ENCODE measurements at regions not wholly inside any gene's neighbourhood (a gene's known extent, or its start where the extent isn't known, plus 50 kb on each side); places are given as distances from the start of the nearest gene placed in this dataset.

- no TSS peak for BruUV-seq (replicated peaks)
- Mint-ChIP-seq H3K4me3 (ENCODE audit: unreplicated experiment) (no peak overlapping the region), H3K4me1 (ENCODE audit: insufficient read depth, unreplicated experiment) (no peaks in the 10 kb centered on the region), H3K27ac (ENCODE audit: low read depth, unreplicated experiment) (no peak overlapping the region), H3K27me3 (ENCODE audit: insufficient read depth, unreplicated experiment) (no peaks in the 10 kb centered on the region), H3K9me3 (ENCODE audit: unreplicated experiment) (peaks cover 16% of the 10 kb centered on the region), H3K36me3 (ENCODE audit: insufficient read depth, unreplicated experiment) (no peaks in the 10 kb centered on the region)
- ChIA-PET CTCF (no interaction called here), POLR2A (no interaction called here)
- DNase-seq (ENCODE audit: unreplicated experiment) = peak; percentile 14
- intact Hi-C loops (cut with micrococcal nuclease) = no loop called here
- no peak for TF ChIP-seq CTCF (IDR thresholded peaks at IDR 0.05; ENCODE audit: unreplicated experiment)
These were observed 129.9 kb downstream of the TMEM132E start for GRCh38 chr17:34709158-34709754.

GRCh38 chr17:34706029-34706428 is 126.6 kb downstream of the TMEM132E start:
- TF ChIP-seq CTCF (IDR thresholded peaks at IDR 0.05; ENCODE audit: unreplicated experiment) = no peak
- no peak overlapping the region for H3K27ac Mint-ChIP-seq (ENCODE audit: low read depth, unreplicated experiment)
- H3K9me3 Mint-ChIP-seq (ENCODE audit: unreplicated experiment) = peaks cover 16% of the 10 kb centered on the region
- H3K27me3 Mint-ChIP-seq (ENCODE audit: insufficient read depth, unreplicated experiment) = no peaks in the 10 kb centered on the region
- H3K4me3 Mint-ChIP-seq (ENCODE audit: unreplicated experiment) = no peak overlapping the region
- ChIA-PET CTCF (interaction anchor here (0.7 kb wide), 1 partner anchor 653 kb away, joined by 3 read pairs; no protein-coding TSS in a partner anchor), POLR2A (no interaction called here)
- H3K4me1 Mint-ChIP-seq (ENCODE audit: insufficient read depth, unreplicated experiment) = no peaks in the 10 kb centered on the region
- DNase-seq (ENCODE audit: unreplicated experiment) = peak; percentile 13
- intact Hi-C loops (cut with micrococcal nuclease) = no loop called here
- BruUV-seq (replicated peaks) = no TSS peak
- H3K36me3 Mint-ChIP-seq (ENCODE audit: insufficient read depth, unreplicated experiment) = no peaks in the 10 kb centered on the region

GRCh38 chr17:34703533-34703932 is 124.2 kb downstream of the TMEM132E start:
- ChIA-PET CTCF (no interaction called here), POLR2A (no interaction called here)
- DNase-seq (ENCODE audit: unreplicated experiment) = peak; percentile 30
- intact Hi-C loops (cut with micrococcal nuclease) = no loop called here
- no peak for TF ChIP-seq CTCF (IDR thresholded peaks at IDR 0.05; ENCODE audit: unreplicated experiment)
- Mint-ChIP-seq H3K4me1 (ENCODE audit: insufficient read depth, unreplicated experiment) (no peaks in the 10 kb centered on the region), H3K36me3 (ENCODE audit: insufficient read depth, unreplicated experiment) (no peaks in the 10 kb centered on the region), H3K27me3 (ENCODE audit: insufficient read depth, unreplicated experiment) (no peaks in the 10 kb centered on the region), H3K9me3 (ENCODE audit: unreplicated experiment) (peaks cover 26% of the 10 kb centered on the region), H3K27ac (ENCODE audit: low read depth, unreplicated experiment) (no peak overlapping the region), H3K4me3 (ENCODE audit: unreplicated experiment) (no peak overlapping the region)
- BruUV-seq (replicated peaks) = no TSS peak

- Mint-ChIP-seq H3K27me3 (ENCODE audit: insufficient read depth, unreplicated experiment) (no peaks in the 10 kb centered on the region), H3K4me3 (ENCODE audit: unreplicated experiment) (no peak overlapping the region), H3K27ac (ENCODE audit: low read depth, unreplicated experiment) (no peak overlapping the region), H3K36me3 (ENCODE audit: insufficient read depth, unreplicated experiment) (no peaks in the 10 kb centered on the region), H3K9me3 (ENCODE audit: unreplicated experiment) (peaks cover 26% of the 10 kb centered on the region), H3K4me1 (ENCODE audit: insufficient read depth, unreplicated experiment) (no peaks in the 10 kb centered on the region)
- ChIA-PET CTCF (no interaction called here), POLR2A (no interaction called here)
- BruUV-seq (replicated peaks) = no TSS peak
- intact Hi-C loops (cut with micrococcal nuclease) = no loop called here
- no peak for DNase-seq (ENCODE audit: unreplicated experiment)
- no peak for TF ChIP-seq CTCF (IDR thresholded peaks at IDR 0.05; ENCODE audit: unreplicated experiment)
These were observed 119.8 kb downstream of the TMEM132E start for GRCh38 chr17:34699181-34699580.

Data from MCF 10A (cell line).